Left renal cortex interstitium (tissue), 4 donors: ENCODE measurements at regions not wholly inside any gene's neighbourhood (a gene's known extent, or its start where the extent isn't known, plus 50 kb on each side); places are given as distances from the start of the nearest gene placed in this dataset.

ENCODE experiments used
- DNase-seq, 4 donors: peaks; one replicate each; pipeline ENCODE4 v3.0.0-alpha.2; 2013; ENCODE audit warnings: low read depth in 4 of 4, low spot score in 2 of 4, missing footprints in 1 of 4

GRCh38 chr5:155394727-155395126 lies 381.2 kb downstream of the KIF4B start:
- no peak for DNase-seq

- no peak for DNase-seq
Measured at GRCh38 chr5:155402927-155403640, 389.5 kb downstream of the KIF4B start.

- DNase-seq: no peak
Measured at GRCh38 chr5:155406815-155407214, 393.3 kb downstream of the KIF4B start.

- no peak for DNase-seq
Measured at GRCh38 chr5:155408465-155408864, 394.9 kb downstream of the KIF4B start.

GRCh38 chr5:155416765-155417164 lies 403.2 kb downstream of the KIF4B start:
- DNase-seq: no peak

- peak in 1 of 4 donors; percentile 2 for DNase-seq
Measured at GRCh38 chr5:155418960-155419579, 405.5 kb downstream of the KIF4B start.

- DNase-seq: no peak
Measured at GRCh38 chr5:155430192-155430591, 416.6 kb downstream of the KIF4B start.

- no peak for DNase-seq
Measured at GRCh38 chr5:155434267-155434666, 420.7 kb downstream of the KIF4B start.

GRCh38 chr5:155434681-155435080 lies 421.1 kb downstream of the KIF4B start:
- DNase-seq: no peak

- DNase-seq: no peak
Measured at GRCh38 chr5:155441849-155442248, 428.3 kb downstream of the KIF4B start.

- DNase-seq: no peak
Measured at GRCh38 chr5:155451106-155451505, 437.6 kb downstream of the KIF4B start.

- DNase-seq: no peak
Measured at GRCh38 chr5:155455791-155456514, 442.4 kb downstream of the KIF4B start.

- DNase-seq: no peak
Measured at GRCh38 chr5:155459889-155460500, 446.4 kb downstream of the KIF4B start.

- DNase-seq: no peak
Measured at GRCh38 chr5:155460501-155460931, 447.0 kb downstream of the KIF4B start.

GRCh38 chr5:155461304-155461703 lies 447.7 kb downstream of the KIF4B start:
- no peak for DNase-seq

GRCh38 chr5:155466851-155467250 lies 453.3 kb downstream of the KIF4B start:
- DNase-seq: no peak

- no peak for DNase-seq
Measured at GRCh38 chr5:155471027-155471426, 457.5 kb downstream of the KIF4B start.

- DNase-seq: no peak
Measured at GRCh38 chr5:155472780-155473179, 459.2 kb downstream of the KIF4B start.

- DNase-seq: no peak
Measured at GRCh38 chr5:155475318-155475717, 461.8 kb downstream of the KIF4B start.

GRCh38 chr5:155480731-155481131 lies 467.2 kb downstream of the KIF4B start:
- peak in 1 of 4 donors; percentile 0 for DNase-seq

- DNase-seq: no peak
Measured at GRCh38 chr5:155481182-155481581, 467.6 kb downstream of the KIF4B start.
